NCI-H1105 treated with DMSO at 0.1 percent for 48 hours (cell line): ENCODE measurements at regions not wholly inside any gene's neighbourhood (a gene's known extent, or its start where the extent isn't known, plus 50 kb on each side); places are given as distances from the start of the nearest gene placed in this dataset.
"Not testable (repeated sequence)": the region's sequence is repeated elsewhere in the genome, so short reads cannot be mapped to it uniquely, and the experiment has no call there.

Source experiments
- DNase-seq: peaks from one replicate; lab custom pipeline; 2025; lab: John Stamatoyannopoulos, UW

GRCh38 chr2:235399895-235400294 lies 93.9 kb upstream of the AGAP1 start:
- no peak for DNase-seq

GRCh38 chr2:235402422-235402821 lies 91.4 kb upstream of the AGAP1 start:
- DNase-seq, result no peak

DNA sequence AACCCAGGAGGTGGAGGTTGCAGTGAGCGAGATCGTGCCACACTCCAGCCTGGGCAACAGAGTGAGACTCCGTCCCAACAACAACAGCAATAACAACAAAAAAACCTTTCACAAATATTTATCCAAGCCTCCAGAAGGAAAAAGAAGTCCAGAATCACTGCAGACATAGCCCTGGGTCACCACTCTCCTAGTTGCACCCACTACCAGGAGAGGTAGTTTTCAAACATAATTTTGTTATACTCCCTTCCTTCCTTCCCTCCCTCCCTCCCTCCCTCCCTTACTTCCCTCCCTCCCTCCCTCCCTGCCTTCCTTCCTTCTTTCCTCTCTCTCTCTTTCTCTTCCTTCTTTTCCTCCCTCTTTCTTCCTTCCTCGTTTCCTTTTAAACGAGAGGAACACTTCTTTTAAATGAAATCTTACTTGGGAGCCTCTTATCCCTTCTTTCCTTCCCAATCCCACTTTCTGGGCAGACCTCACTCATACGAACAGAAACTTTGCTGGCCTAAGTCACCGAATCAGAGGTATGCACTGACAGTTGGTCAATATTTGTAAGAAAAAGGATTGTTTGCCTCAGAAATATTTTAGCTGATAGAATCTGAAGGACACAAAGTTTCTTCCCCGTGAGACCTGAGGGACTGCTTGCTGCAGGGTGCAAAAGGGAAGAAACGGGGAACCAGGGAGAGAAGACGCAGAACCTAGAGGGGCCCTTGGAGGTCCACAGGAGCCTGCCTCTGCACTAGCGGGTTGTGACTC lies 88.1 kb upstream of the AGAP1 start:
- no peak for DNase-seq

DNA sequence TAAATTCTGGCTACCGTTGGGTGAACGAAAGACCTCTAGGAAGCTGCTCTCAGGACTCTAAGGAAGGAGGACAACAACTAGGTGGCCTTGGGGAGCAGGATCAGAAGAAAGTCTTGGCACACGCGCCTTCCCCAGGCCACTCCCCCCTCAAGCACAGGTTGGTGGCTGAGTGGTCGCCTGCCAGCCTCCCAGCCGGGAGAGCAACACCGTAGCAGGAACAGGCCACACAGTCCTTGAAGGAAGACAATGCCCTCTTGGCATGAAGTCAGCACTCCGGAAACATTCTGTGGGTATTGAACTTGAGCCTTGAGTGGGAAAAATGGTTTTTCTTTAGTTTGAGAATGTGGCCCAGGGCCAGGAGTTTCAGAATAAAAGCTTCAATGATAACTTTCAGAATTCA lies 87.4 kb upstream of the AGAP1 start:
- DNase-seq, result no peak

DNA sequence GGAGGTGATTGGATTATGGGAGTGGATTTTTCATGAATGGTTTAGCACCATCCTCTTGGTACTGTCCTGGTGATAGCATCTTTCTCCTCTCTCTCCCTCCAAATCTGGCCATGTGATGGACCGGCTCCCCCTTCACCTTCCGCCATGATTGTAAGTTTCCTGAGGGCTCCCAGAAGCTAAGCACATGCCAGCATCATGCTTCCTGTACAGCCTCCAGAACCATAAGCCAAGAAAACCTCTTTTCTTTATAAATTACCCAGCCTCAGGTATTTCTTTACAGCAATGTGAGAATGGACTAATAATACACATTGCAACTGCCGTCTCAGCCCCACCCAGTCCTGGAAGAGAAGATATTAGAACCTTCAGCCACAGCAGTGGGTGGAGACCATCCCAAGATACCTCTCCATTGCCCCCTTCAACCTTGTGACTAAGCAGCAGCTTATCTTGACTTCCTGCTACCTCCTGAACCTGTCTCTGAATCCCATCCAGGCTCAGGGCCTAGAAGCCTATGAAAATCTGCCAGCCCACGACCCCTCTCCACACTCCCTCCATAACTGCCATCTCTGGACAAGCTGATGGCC lies 81.8 kb upstream of the AGAP1 start:
- no peak for DNase-seq

- DNase-seq, result no peak
Measured at GRCh38 chr2:235413064-235413463, 80.8 kb upstream of the AGAP1 start.

DNA sequence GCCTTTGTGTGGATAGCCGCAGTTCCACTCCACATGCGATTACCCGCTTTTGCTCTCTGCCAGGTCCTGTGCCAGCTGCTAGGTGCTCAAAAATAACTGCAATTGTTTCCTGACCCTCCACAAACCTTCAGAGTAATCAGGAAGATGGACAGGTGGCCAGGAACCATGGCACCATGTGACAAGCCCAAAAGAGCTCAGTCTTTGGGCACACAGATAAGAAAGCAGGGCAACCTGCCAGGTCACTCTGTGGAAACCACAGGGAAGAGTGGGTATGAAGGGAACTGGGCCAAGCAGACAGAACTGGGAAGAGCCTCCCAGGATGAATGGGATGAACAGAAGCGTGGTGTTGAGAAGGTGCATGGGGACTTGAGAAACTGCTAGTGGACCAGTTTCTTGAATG lies 79.4 kb upstream of the AGAP1 start:
- DNase-seq, result peak; percentile 95

DNA sequence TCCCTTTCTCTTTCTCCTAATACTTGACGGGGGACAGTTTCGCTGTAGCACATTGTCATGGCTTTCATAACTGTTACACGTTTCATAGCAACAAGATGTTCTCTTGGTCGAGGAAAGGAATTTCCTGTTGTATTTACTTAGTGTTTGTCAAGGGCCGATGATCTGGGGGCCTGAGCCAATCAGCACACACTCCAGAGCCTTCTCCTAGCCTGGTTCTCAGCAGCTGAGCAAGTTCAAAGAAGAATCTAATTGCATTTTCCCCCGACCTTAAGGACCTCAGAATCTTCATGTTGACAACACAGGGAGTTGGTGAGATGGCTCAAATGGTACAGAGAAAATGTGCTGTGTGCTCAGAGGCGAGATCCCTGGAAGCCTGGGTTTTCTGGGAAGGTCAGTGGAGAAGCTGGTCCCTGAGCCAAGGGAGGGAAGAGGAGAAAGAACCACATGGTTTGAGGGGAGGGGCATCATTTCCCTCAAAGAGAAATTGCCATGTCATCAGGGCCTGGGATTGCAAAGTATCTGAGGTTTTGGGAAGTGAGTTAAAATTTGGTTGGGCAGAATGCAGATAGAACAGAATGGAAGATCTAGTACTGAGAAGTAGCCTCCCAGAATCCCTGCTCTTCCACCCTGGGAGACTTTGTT lies 76.9 kb upstream of the AGAP1 start:
- DNase-seq, result no peak

DNA sequence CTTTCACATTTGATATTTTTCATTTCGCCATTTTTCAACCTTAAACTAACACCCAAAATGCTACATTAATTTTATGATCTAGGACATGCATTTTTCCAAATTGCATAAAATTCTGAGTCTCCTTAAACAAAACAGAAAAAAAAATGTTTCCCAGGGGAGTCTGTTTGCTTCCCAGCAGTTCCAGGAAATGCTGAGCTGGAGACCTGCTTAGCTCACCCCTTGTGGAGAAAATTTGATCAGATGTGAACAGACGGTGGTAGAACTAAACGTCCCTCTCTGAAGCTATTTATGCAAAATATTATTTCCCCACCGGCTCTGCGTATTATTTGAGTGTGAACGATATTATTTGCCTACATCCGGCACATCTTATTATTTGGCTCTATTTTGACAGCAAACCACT lies 74.9 kb upstream of the AGAP1 start:
- DNase-seq, result no peak

DNA sequence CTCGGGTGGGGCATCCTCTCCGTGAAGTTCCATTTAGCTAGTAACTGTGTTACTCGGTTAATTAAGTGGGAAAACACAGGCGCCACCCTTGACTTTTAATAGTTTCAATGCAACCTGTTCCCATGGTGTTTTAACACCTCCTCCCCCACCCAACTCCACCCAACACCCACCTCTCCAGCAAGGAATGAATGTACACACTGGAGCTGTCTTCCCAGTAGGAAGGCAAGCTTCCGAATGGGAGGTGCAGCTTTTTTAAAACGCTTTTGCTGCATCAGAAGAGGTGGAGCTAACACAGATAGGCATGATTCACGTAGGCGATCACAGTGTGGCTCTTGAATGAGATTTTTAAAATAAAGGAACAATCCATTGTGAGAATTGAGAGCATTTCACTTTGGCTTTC lies 73.8 kb upstream of the AGAP1 start:
- no peak for DNase-seq

DNA sequence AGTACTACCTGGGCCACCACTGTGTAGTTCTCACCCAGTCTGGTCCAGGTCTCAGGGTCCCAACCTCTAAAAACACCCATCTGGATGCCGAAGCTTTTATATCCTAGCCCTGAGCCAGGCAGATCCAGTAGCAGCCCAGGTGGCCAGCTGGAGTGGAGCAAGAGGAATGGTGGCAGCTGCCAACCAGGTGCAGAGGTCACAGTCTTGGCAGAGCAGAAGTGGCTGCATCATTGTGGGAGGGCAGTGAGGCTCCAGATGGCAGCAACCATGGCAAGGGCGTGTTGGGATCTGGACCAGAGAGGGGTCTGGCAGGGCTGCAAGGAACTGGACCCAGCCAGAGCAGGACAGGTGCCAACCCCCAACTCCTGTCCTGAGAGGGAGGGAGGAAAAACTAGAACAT lies 72.2 kb upstream of the AGAP1 start:
- DNase-seq, result no peak

GRCh38 chr2:235430366-235431083 lies 63.3 kb upstream of the AGAP1 start:
- DNase-seq, result no peak

GRCh38 chr2:235432741-235433520 lies 60.9 kb upstream of the AGAP1 start:
- no peak for DNase-seq

DNA sequence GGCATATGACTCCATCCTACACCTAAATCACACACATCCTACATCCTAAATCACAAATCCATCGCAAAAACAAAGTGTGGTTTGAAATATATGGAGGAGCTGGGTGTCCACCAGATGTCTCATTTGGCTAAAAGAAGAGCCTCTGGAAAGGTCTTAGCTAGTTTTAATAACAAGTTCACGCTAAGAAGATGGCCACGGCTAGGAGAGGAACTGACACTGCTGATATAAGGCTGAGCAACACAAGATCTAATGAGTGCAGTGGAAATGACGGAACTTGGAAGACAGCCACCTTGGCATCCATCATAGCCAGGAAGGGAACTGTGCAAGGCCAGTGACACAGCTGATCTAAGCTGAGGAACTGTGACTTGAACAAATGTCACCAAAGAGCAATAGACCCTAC lies 60.0 kb upstream of the AGAP1 start:
- DNase-seq, result no peak

DNA sequence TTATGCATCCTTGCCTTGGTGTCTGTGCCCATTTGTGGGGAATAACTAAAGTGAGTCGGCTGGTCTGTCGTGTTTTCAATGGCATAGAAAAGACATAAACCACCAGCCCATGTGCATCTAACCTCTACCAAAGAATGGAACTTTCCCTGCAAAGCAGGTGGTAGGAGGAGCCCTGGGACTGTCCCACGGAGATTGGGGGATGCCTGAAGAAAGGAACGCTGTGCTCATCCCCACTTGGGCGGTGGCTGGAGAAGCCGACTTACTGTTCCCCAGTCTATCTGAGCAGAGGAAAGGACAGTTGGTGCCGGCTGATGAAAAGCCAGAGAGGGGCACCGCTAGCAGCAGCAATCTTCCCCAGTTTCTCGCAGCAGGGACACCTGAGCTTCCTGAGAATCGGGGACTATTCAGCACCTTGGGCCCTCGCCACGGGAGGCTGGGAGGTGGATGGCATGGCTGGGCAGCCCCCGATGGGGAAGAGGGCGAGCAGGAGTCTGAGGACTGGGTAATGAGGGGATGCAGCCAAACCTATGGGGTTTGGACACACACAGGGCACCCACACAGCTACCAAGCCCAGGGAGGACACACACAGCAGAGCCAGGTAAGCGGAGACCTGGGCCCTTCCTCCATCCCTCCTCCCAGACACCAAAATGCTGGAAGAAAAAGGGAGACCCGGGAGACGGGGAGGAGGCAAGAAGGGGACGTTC lies 53.7 kb upstream of the AGAP1 start:
- no peak for DNase-seq

DNA sequence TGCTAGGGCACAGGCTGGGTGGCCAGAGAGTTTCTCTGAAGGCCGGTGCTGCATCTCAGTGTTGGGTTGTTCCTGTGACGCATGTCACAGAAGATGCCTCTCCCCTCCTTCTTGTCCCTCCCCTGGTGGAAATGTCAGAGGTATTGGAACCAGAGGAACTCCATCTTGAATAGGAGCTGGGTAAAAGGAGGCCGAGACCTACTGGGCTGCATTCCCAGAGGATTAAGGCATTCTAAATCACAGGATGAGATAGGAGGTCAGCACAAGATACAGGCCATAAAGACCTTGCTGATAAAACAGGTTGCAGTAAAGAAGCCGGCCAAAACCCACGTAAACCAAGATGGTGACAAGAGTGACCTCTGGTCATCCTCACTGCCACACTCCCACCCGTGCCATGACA lies 50.3 kb upstream of the AGAP1 start:
- not testable (repeated sequence) for DNase-seq
